ENCODE measurements at regions not wholly inside any gene's neighbourhood (a gene's known extent, or its start where the extent isn't known, plus 50 kb on each side); places are given as distances from the start of the nearest gene placed in this dataset.

- Mint-ChIP-seq H3K9me3 (no peaks in the 10 kb centered on the region; a peak in 1 of 5 replicates), H3K27me3 (ENCODE audit: low read depth) (peaks cover 8% of the 10 kb centered on the region), H3K36me3 (ENCODE audit: insufficient read depth in 1 of 3, low read depth in 3 of 3) (peaks cover 0 to 2% (median 0%) of the 10 kb centered on the region in 3 experiments; a peak in 1 of 7 replicates), H3K4me1 (peaks cover 25 to 26% of the 10 kb centered on the region in 2 experiments), H3K27ac (no peak overlapping the region), H3K4me3 (no peak overlapping the region)
- H4K91ac ChIP-seq (ENCODE audit: insufficient read length, low read depth, low read length): no peak overlapping the region
- no peak overlapping the region for H3K18ac ChIP-seq (ENCODE audit: insufficient read length, low read depth, low read length)
- H2BK12ac ChIP-seq (ENCODE audit: insufficient read length, low read depth, low read length): no peak overlapping the region
- H4K20me1 ChIP-seq (ENCODE audit: control insufficient read depth, insufficient read depth, insufficient read length): no peaks in the 10 kb centered on the region
- no peak overlapping the region for H2AK5ac ChIP-seq (ENCODE audit: insufficient read length, low read length)
- H3K14ac ChIP-seq (ENCODE audit: insufficient read depth, low read length): no peak overlapping the region
- H2AFZ ChIP-seq (ENCODE audit: low read length): no peak overlapping the region
- TF ChIP-seq CTCF (conservative IDR thresholded peaks at IDR 0.05): no peak
- no peak overlapping the region for H3K56ac ChIP-seq (ENCODE audit: insufficient read length, low read depth, low read length)
- no peak overlapping the region for H4K8ac ChIP-seq (replicated peaks; ENCODE audit: insufficient read length, low read depth, low read length)
- H3K79me1 ChIP-seq (ENCODE audit: insufficient read depth, low read depth, low read length, poor library complexity, severe bottlenecking): no peaks in the 10 kb centered on the region
- no peak overlapping the region for H3T11ph ChIP-seq (ENCODE audit: low read length)
- no peak overlapping the region for H3K9ac ChIP-seq (ENCODE audit: extremely low read depth, insufficient read length, low read length)
- peaks cover 5% of the 10 kb centered on the region; the same call in 1 of the 2 replicates for H3K4me1 ChIP-seq (ENCODE audit: insufficient read depth, low read length)
- no peaks in the 10 kb centered on the region for H3K27me3 ChIP-seq (ENCODE audit: insufficient read depth, low read length)
- H2BK15ac ChIP-seq (ENCODE audit: low read depth, low read length): no peak overlapping the region
- H3K23ac ChIP-seq (ENCODE audit: insufficient read length, low read depth, low read length): no peak overlapping the region
- H3K23me2 ChIP-seq (ENCODE audit: insufficient read length, low read depth, low read length, poor library complexity, severe bottlenecking): no peaks in the 10 kb centered on the region
- no peak overlapping the region for H3K27ac ChIP-seq (ENCODE audit: insufficient read length, low read depth, low read length)
- no peak overlapping the region for H2BK20ac ChIP-seq (ENCODE audit: low read depth, low read length, poor library complexity, severe bottlenecking)
- DNase-seq: no peak
- H3K9me3 ChIP-seq (ENCODE audit: control insufficient read depth, low read depth, low read length): no peaks in the 10 kb centered on the region
- no peak overlapping the region for H3K4ac ChIP-seq (ENCODE audit: low read depth, low read length)
- no CpG with 5 or more reads among the region's 4 CpGs for WGBS (ENCODE audit: extremely low coverage, insufficient read length, low lambda C conversion rate)
- no peak overlapping the region for H2BK120ac ChIP-seq (ENCODE audit: low read depth, low read length, poor library complexity, severe bottlenecking)
- no peak overlapping the region for H4K5ac ChIP-seq (ENCODE audit: insufficient read length, low read depth, low read length)
- no peak overlapping the region for H2BK5ac ChIP-seq (ENCODE audit: insufficient read length, low read length)
- H3K79me2 ChIP-seq (ENCODE audit: insufficient read depth, low read length): no peaks in the 10 kb centered on the region
- no peak overlapping the region for H3K4me2 ChIP-seq (ENCODE audit: insufficient read depth, insufficient read length, low read length)
These were observed 355.6 kb downstream of the SIPA1L2 start for GRCh38 chr1:232274236-232274855.
